Activated CD4-positive, alpha-beta T cell treated with anti-CD3 and anti-CD28 coated beads for 36 hours (primary cell): ENCODE measurements at regions not wholly inside any gene's neighbourhood (a gene's known extent, or its start where the extent isn't known, plus 50 kb on each side); places are given as distances from the start of the nearest gene placed in this dataset.

ENCODE experiments used
- ATAC-seq: fragments of 200-7000 bp; cut with Tn5 transposase; one replicate; pipeline ENCODE4 v1.10.0; 2021; ENCODE audit warnings: mild to moderate bottlenecking, moderate library complexity
- CTCF ChIA-PET: fragments of 350-600 bp; sonication (Branson Sonifier 250); formaldehyde crosslinking; loops from one replicate; lab custom pipeline; 2021; ENCODE audit warnings: antibody characterized with exemption; lab: Charles Lee
- POLR2A ChIA-PET: fragments of 350-600 bp; sonication (Branson Sonifier 250); formaldehyde crosslinking; loops from one replicate; lab custom pipeline; 2021; ENCODE audit warnings: antibody characterized with exemption, inconsistent platforms; lab: Charles Lee
- DNase-seq: peaks from one replicate; pipeline ENCODE4 v3.0.0-alpha.2; 2020
- H3K27ac Mint-ChIP-seq: one replicate; pipeline ENCODE4 v1.8.0; 2021; ENCODE audit warnings: mixed read lengths
- H3K27me3 Mint-ChIP-seq: one replicate; pipeline ENCODE4 v1.8.0; 2021; ENCODE audit warnings: mixed read lengths
- H3K36me3 Mint-ChIP-seq: one replicate; pipeline ENCODE4 v1.8.0; 2021; ENCODE audit warnings: low read depth, mixed read lengths
- H3K4me1 Mint-ChIP-seq: one replicate; pipeline ENCODE4 v1.8.0; 2021; ENCODE audit warnings: mixed read lengths
- H3K4me3 Mint-ChIP-seq: one replicate; pipeline ENCODE4 v1.8.0; 2021; ENCODE audit warnings: mild to moderate bottlenecking, moderate library complexity, mixed read lengths
- H3K9me3 Mint-ChIP-seq: one replicate; pipeline ENCODE4 v1.8.0; 2021; ENCODE audit warnings: low read depth, mixed read lengths
- intact Hi-C, 2 experiments: fragments of 100-400 bp; cut with DNase I in 1 of 2; cut with micrococcal nuclease in 1 of 2; formaldehyde crosslinking; loops; one replicate each; pipeline versions ENCODE4 v1.14.2 to v1.15.1; 2022 to 2024; cut with DNase I, micrococcal nuclease

- H3K4me3 Mint-ChIP-seq: no peak overlapping the region
- ChIA-PET CTCF (interaction anchor here (0.7 to 1.1 kb wide), 2 partner anchors 15 to 30 kb away, joined by 3 read pairs; no protein-coding TSS in a partner anchor), POLR2A (no interaction called here)
- no peak overlapping the region for H3K27ac Mint-ChIP-seq
- H3K27me3 Mint-ChIP-seq: peaks cover 2% of the 10 kb centered on the region
- intact Hi-C loops: no loop called here
- H3K9me3 Mint-ChIP-seq: no peaks in the 10 kb centered on the region
- DNase-seq (no peak), ATAC-seq (no peak)
- no peaks in the 10 kb centered on the region for H3K4me1 Mint-ChIP-seq
- no peaks in the 10 kb centered on the region for H3K36me3 Mint-ChIP-seq
Measured at GRCh38 chr15:81859737-81860516, 185.9 kb downstream of the MEX3B start.

GRCh38 chr15:81858586-81858985 lies 187.2 kb downstream of the MEX3B start:
- POLR2A ChIA-PET: no interaction called here
- H3K4me1 Mint-ChIP-seq: no peaks in the 10 kb centered on the region
- CTCF ChIA-PET: interaction anchor here (1.1 kb wide), 1 partner anchor 14 kb away, joined by 3 read pairs; no protein-coding TSS in a partner anchor
- ATAC-seq (no peak), DNase-seq (no peak)
- H3K4me3 Mint-ChIP-seq: no peak overlapping the region
- H3K36me3 Mint-ChIP-seq: no peaks in the 10 kb centered on the region
- H3K27me3 Mint-ChIP-seq: no peaks in the 10 kb centered on the region
- H3K27ac Mint-ChIP-seq: no peak overlapping the region
- H3K9me3 Mint-ChIP-seq: no peaks in the 10 kb centered on the region
- intact Hi-C loops: no loop called here

- no peak for DNase-seq
- POLR2A ChIA-PET: no interaction called here
- Mint-ChIP-seq H3K27ac (no peak overlapping the region), H3K4me1 (no peaks in the 10 kb centered on the region), H3K4me3 (no peak overlapping the region), H3K9me3 (no peaks in the 10 kb centered on the region), H3K36me3 (no peaks in the 10 kb centered on the region), H3K27me3 (no peaks in the 10 kb centered on the region)
- no peak for ATAC-seq
- intact Hi-C loops: no loop called here
- CTCF ChIA-PET: no interaction called here
Measured at GRCh38 chr15:81858136-81858535, 187.7 kb downstream of the MEX3B start.

- no peak for ATAC-seq
- Mint-ChIP-seq H3K4me1 (no peaks in the 10 kb centered on the region), H3K9me3 (no peaks in the 10 kb centered on the region), H3K36me3 (no peaks in the 10 kb centered on the region), H3K4me3 (no peak overlapping the region), H3K27ac (no peak overlapping the region), H3K27me3 (peaks cover 2% of the 10 kb centered on the region)
- no peak for DNase-seq
- intact Hi-C loops: no loop called here
- ChIA-PET POLR2A (no interaction called here), CTCF (no interaction called here)
Measured at GRCh38 chr15:81856634-81857026, 189.2 kb downstream of the MEX3B start.

- intact Hi-C loops: no loop called here
- Mint-ChIP-seq H3K9me3 (no peaks in the 10 kb centered on the region), H3K4me3 (no peak overlapping the region), H3K27me3 (peaks cover 2% of the 10 kb centered on the region), H3K4me1 (no peaks in the 10 kb centered on the region), H3K27ac (no peak overlapping the region), H3K36me3 (no peaks in the 10 kb centered on the region)
- ChIA-PET POLR2A (no interaction called here), CTCF (no interaction called here)
- ATAC-seq (no peak), DNase-seq (no peak)
Measured at GRCh38 chr15:81856001-81856633, 189.7 kb downstream of the MEX3B start.

GRCh38 chr15:81853150-81853748 lies 192.6 kb downstream of the MEX3B start:
- DNase-seq (no peak), ATAC-seq (no peak)
- Mint-ChIP-seq H3K36me3 (no peaks in the 10 kb centered on the region), H3K9me3 (no peaks in the 10 kb centered on the region), H3K4me3 (no peak overlapping the region), H3K4me1 (no peaks in the 10 kb centered on the region), H3K27ac (no peak overlapping the region), H3K27me3 (peaks cover 2% of the 10 kb centered on the region)
- intact Hi-C loops: no loop called here
- POLR2A ChIA-PET: no interaction called here
- CTCF ChIA-PET: no interaction called here

- Mint-ChIP-seq H3K4me3 (no peak overlapping the region), H3K27ac (no peak overlapping the region), H3K27me3 (peaks cover 2% of the 10 kb centered on the region), H3K4me1 (no peaks in the 10 kb centered on the region), H3K9me3 (no peaks in the 10 kb centered on the region), H3K36me3 (no peaks in the 10 kb centered on the region)
- intact Hi-C loops: no loop called here
- ATAC-seq: no peak
- POLR2A ChIA-PET: no interaction called here
- CTCF ChIA-PET: no interaction called here
- no peak for DNase-seq
Measured at GRCh38 chr15:81852411-81853149, 193.2 kb downstream of the MEX3B start.

GRCh38 chr15:81851757-81852156 lies 194.1 kb downstream of the MEX3B start:
- Mint-ChIP-seq H3K27ac (no peak overlapping the region), H3K4me3 (no peak overlapping the region), H3K27me3 (peaks cover 2% of the 10 kb centered on the region), H3K36me3 (no peaks in the 10 kb centered on the region), H3K9me3 (no peaks in the 10 kb centered on the region), H3K4me1 (no peaks in the 10 kb centered on the region)
- ATAC-seq (no peak), DNase-seq (no peak)
- intact Hi-C loops: no loop called here
- CTCF ChIA-PET: no interaction called here
- POLR2A ChIA-PET: no interaction called here

GRCh38 chr15:81851325-81851724 lies 194.5 kb downstream of the MEX3B start:
- no peak overlapping the region for H3K27ac Mint-ChIP-seq
- H3K4me3 Mint-ChIP-seq: no peak overlapping the region
- H3K4me1 Mint-ChIP-seq: no peaks in the 10 kb centered on the region
- H3K27me3 Mint-ChIP-seq: peaks cover 2% of the 10 kb centered on the region
- no peaks in the 10 kb centered on the region for H3K36me3 Mint-ChIP-seq
- intact Hi-C loops: no loop called here
- DNase-seq: no peak
- H3K9me3 Mint-ChIP-seq: no peaks in the 10 kb centered on the region
- ChIA-PET POLR2A (no interaction called here), CTCF (interaction anchor here (0.9 kb wide), 1 partner anchor 417 kb away, joined by 5 read pairs; no protein-coding TSS in a partner anchor)
- ATAC-seq: no peak

- H3K27me3 Mint-ChIP-seq: peaks cover 2% of the 10 kb centered on the region
- no peak overlapping the region for H3K27ac Mint-ChIP-seq
- no peaks in the 10 kb centered on the region for H3K9me3 Mint-ChIP-seq
- DNase-seq (no peak), ATAC-seq (no peak)
- no peaks in the 10 kb centered on the region for H3K4me1 Mint-ChIP-seq
- intact Hi-C loops: no loop called here
- no peaks in the 10 kb centered on the region for H3K36me3 Mint-ChIP-seq
- H3K4me3 Mint-ChIP-seq: no peak overlapping the region
- CTCF ChIA-PET: no interaction called here
- POLR2A ChIA-PET: interaction anchor here (0.6 kb wide), 1 partner anchor 280 kb away, joined by 3 read pairs; no protein-coding TSS in a partner anchor
Measured at GRCh38 chr15:81849289-81849688, 196.5 kb downstream of the MEX3B start.

GRCh38 chr15:81848701-81849100 lies 197.1 kb downstream of the MEX3B start:
- no peak overlapping the region for H3K4me3 Mint-ChIP-seq
- no peak overlapping the region for H3K27ac Mint-ChIP-seq
- H3K27me3 Mint-ChIP-seq: peaks cover 2% of the 10 kb centered on the region
- H3K9me3 Mint-ChIP-seq: no peaks in the 10 kb centered on the region
- intact Hi-C loops: no loop called here
- ATAC-seq: no peak
- CTCF ChIA-PET: no interaction called here
- no peaks in the 10 kb centered on the region for H3K36me3 Mint-ChIP-seq
- POLR2A ChIA-PET: interaction anchor here (0.6 kb wide), 1 partner anchor 280 kb away, joined by 3 read pairs; no protein-coding TSS in a partner anchor
- DNase-seq: no peak
- no peaks in the 10 kb centered on the region for H3K4me1 Mint-ChIP-seq
